PC-9 (cell line): ENCODE measurements at regions not wholly inside any gene's neighbourhood (a gene's known extent, or its start where the extent isn't known, plus 50 kb on each side); places are given as distances from the start of the nearest gene placed in this dataset.

Experiments used
- BruUV-seq: library from RNA; stranded (reverse); fragments of 400-500 nt; replicated peaks from 2 replicates; lab custom pipeline; 2021; lab: Mats Ljungman, UMichigan
- CTCF ChIA-PET: fragments of 300-600 bp; sonication (Branson Sonifier 250); formaldehyde crosslinking; loops from one replicate; lab custom pipeline; 2022; ENCODE audit warnings: antibody characterized with exemption; lab: Charles Lee
- POLR2A ChIA-PET: fragments of 300-600 bp; sonication (Branson Sonifier 250); formaldehyde crosslinking; loops from one replicate; lab custom pipeline; 2022; ENCODE audit warnings: antibody characterized with exemption; ENCODE audit not compliant: unreplicated experiment; lab: Charles Lee
- DNase-seq, 2 experiments: peaks; one replicate each; pipeline versions ENCODE4 v3.0.0 to v3.0.0-alpha.2; 2015 to 2022; ENCODE audit warnings: mixed read lengths in 1 of 2
- H2AFZ ChIP-seq: fragments of 200-600 bp; sonication (generic); 2 replicates; pipeline ENCODE4 v1.8.1; 2017; ENCODE audit warnings: antibody characterized with exemption
- H3F3A ChIP-seq: fragments of 200-600 bp; sonication (generic); 2 replicates; pipeline ENCODE4 v1.8.1; 2017; ENCODE audit warnings: antibody characterized with exemption, mild to moderate bottlenecking, low read depth; ENCODE audit not compliant: insufficient read depth
- H3K27ac ChIP-seq: fragments of 200-600 bp; sonication (generic); 2 replicates; pipeline ENCODE4 v1.6.1; 2016; ENCODE audit warnings: mixed run types
- H3K27me3 ChIP-seq: fragments of 200-600 bp; sonication (generic); 2 replicates; pipeline ENCODE4 v1.6.1; 2016; ENCODE audit warnings: low read depth, mixed run types; ENCODE audit not compliant: insufficient read depth
- H3K36me3 ChIP-seq: fragments of 200-600 bp; sonication (generic); 2 replicates; pipeline ENCODE4 v1.6.1; 2016; ENCODE audit warnings: low read depth, mixed run types
- H3K4me1 ChIP-seq: fragments of 200-600 bp; sonication (generic); replicated peaks from 2 replicates; pipeline ENCODE4 v1.6.1; 2016; ENCODE audit warnings: mixed run types; ENCODE audit not compliant: insufficient read depth
- H3K4me2 ChIP-seq: fragments of 200-600 bp; sonication (generic); 2 replicates; pipeline ENCODE4 v1.6.1; 2017; ENCODE audit warnings: mixed run types
- H3K4me3 ChIP-seq: fragments of 200-600 bp; sonication (generic); 2 replicates; pipeline ENCODE4 v1.6.1; 2016; ENCODE audit warnings: mixed run types
- H3K79me2 ChIP-seq: fragments of 200-600 bp; sonication (generic); 2 replicates; pipeline ENCODE4 v1.6.1; 2017; ENCODE audit warnings: low read depth, mixed run types
- H3K9me2 ChIP-seq: fragments of 200-600 bp; sonication (generic); 2 replicates; pipeline ENCODE4 v1.8.1; 2017; ENCODE audit warnings: mild to moderate bottlenecking; ENCODE audit not compliant: insufficient read depth
- H3K9me3 ChIP-seq: fragments of 200-600 bp; sonication (generic); 2 replicates; pipeline ENCODE4 v1.8.1; 2016; ENCODE audit warnings: low read depth; ENCODE audit not compliant: insufficient read depth
- H4K20me1 ChIP-seq: fragments of 200-600 bp; sonication (generic); 2 replicates; pipeline ENCODE4 v1.8.1; 2017; ENCODE audit not compliant: insufficient read depth
- CTCF ChIP-seq: fragments of 200-600 bp; sonication (generic); conservative IDR thresholded peaks from 2 replicates; pipeline ENCODE4 v1.6.1; 2017; ENCODE audit warnings: mixed run types, antibody characterized with exemption, mild to moderate bottlenecking, moderate library complexity
- EZH2 ChIP-seq: fragments of 200-600 bp; sonication (generic); IDR thresholded peaks from 2 replicates; pipeline ENCODE4 v1.8.0; 2017; ENCODE audit warnings: antibody characterized with exemption, low read depth
- intact Hi-C: fragments of 100-400 bp; cut with micrococcal nuclease; formaldehyde crosslinking; loops from one replicate; pipeline ENCODE4 v1.10.0; 2022; ENCODE audit not compliant: unreplicated experiment

DNA sequence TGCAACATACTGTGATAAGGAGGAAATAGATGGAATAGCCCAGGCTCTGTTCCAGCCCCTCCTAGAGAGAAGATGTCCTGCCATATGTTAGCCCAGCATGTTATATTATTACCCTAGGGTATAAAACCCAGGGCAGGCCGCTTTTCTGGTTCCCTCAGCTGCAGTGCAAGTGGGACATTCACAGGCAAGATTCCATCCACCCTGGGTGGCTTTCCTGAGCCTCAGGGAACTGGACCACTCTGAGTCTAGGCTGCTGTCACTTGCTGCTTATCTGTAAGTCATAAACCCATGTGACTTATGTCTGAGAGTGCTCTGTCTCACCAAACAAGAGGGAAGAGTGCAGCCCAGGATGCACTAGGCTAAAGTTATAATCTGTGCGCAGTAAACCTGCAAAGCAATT, 413.2 kb downstream of the MZT1 start:
- DNase-seq, result no peak
- POLR2A ChIA-PET, result no interaction called here
- H3K79me2 ChIP-seq, result no peaks in the 10 kb centered on the region
- H3K9me2 ChIP-seq, result no peaks in the 10 kb centered on the region
- no TSS peak for BruUV-seq
- no peak overlapping the region for H3K4me2 ChIP-seq
- CTCF ChIA-PET, result no interaction called here
- no peaks in the 10 kb centered on the region for H3F3A ChIP-seq
- H3K36me3 ChIP-seq, result no peaks in the 10 kb centered on the region
- no peak for TF ChIP-seq CTCF
- TF ChIP-seq EZH2, result no peak
- no peaks in the 10 kb centered on the region for H3K4me1 ChIP-seq
- H3K9me3 ChIP-seq, result no peaks in the 10 kb centered on the region
- H3K4me3 ChIP-seq, result no peak overlapping the region
- H3K27me3 ChIP-seq, result no peaks in the 10 kb centered on the region
- no peaks in the 10 kb centered on the region for H4K20me1 ChIP-seq
- no peak overlapping the region for H2AFZ ChIP-seq
- H3K27ac ChIP-seq, result no peak overlapping the region
- intact Hi-C loops, result no loop called here

- no peaks in the 10 kb centered on the region for H3K4me1 ChIP-seq
- H3K9me3 ChIP-seq, result no peaks in the 10 kb centered on the region
- H3K27me3 ChIP-seq, result no peaks in the 10 kb centered on the region
- H3K4me3 ChIP-seq, result no peak overlapping the region
- BruUV-seq, result no TSS peak
- TF ChIP-seq EZH2, result no peak
- TF ChIP-seq CTCF, result no peak
- no peak overlapping the region for H3K27ac ChIP-seq
- no peaks in the 10 kb centered on the region for H3K79me2 ChIP-seq
- POLR2A ChIA-PET, result no interaction called here
- intact Hi-C loops, result no loop called here
- CTCF ChIA-PET, result no interaction called here
- no peaks in the 10 kb centered on the region for H3F3A ChIP-seq
- no peaks in the 10 kb centered on the region for H4K20me1 ChIP-seq
- no peaks in the 10 kb centered on the region for H3K9me2 ChIP-seq
- no peak overlapping the region for H3K4me2 ChIP-seq
- H2AFZ ChIP-seq, result no peak overlapping the region
- no peak for DNase-seq
- no peaks in the 10 kb centered on the region for H3K36me3 ChIP-seq
Measured at GRCh38 chr13:72313546-72313945, 413.9 kb downstream of the MZT1 start.

- ChIA-PET POLR2A (no interaction called here), CTCF (no interaction called here)
- no peaks in the 10 kb centered on the region for H4K20me1 ChIP-seq
- H3K4me1 ChIP-seq, result no peaks in the 10 kb centered on the region
- H3K9me3 ChIP-seq, result no peaks in the 10 kb centered on the region
- H2AFZ ChIP-seq, result no peak overlapping the region
- no peak overlapping the region for H3K4me3 ChIP-seq
- intact Hi-C loops, result no loop called here
- no peaks in the 10 kb centered on the region for H3K9me2 ChIP-seq
- H3K79me2 ChIP-seq, result no peaks in the 10 kb centered on the region
- no peak overlapping the region for H3K4me2 ChIP-seq
- no peak overlapping the region for H3K27ac ChIP-seq
- no peak for DNase-seq
- no TSS peak for BruUV-seq
- TF ChIP-seq CTCF, result no peak
- no peak for TF ChIP-seq EZH2
- H3F3A ChIP-seq, result no peaks in the 10 kb centered on the region
- no peaks in the 10 kb centered on the region for H3K27me3 ChIP-seq
- H3K36me3 ChIP-seq, result no peaks in the 10 kb centered on the region
Measured at GRCh38 chr13:72303941-72304746, 423.3 kb downstream of the MZT1 start.
